Nephron progenitor cell (in vitro differentiated cells): ENCODE measurements at regions not wholly inside any gene's neighbourhood (a gene's known extent, or its start where the extent isn't known, plus 50 kb on each side); places are given as distances from the start of the nearest gene placed in this dataset.
A peak's percentile ranks its signal among the peaks of the same experiment; 100 is the strongest.

Experiments used
- DNase-seq: peaks from one replicate; pipeline ENCODE4 v3.0.0; 2021
- H3K27ac Mint-ChIP-seq: 2 replicates; pipeline ENCODE4 v1.8.0; 2021; ENCODE audit warnings: mild to moderate bottlenecking, moderate library complexity, mixed read lengths
- H3K27me3 Mint-ChIP-seq: 2 replicates; pipeline ENCODE4 v1.8.0; 2021; ENCODE audit warnings: mild to moderate bottlenecking, low read depth, mixed read lengths; ENCODE audit not compliant: poor library complexity
- H3K36me3 Mint-ChIP-seq: 2 replicates; pipeline ENCODE4 v1.8.0; 2021; ENCODE audit warnings: low read depth, mixed read lengths
- H3K4me1 Mint-ChIP-seq: 2 replicates; pipeline ENCODE4 v1.8.0; 2021; ENCODE audit warnings: mixed read lengths
- H3K4me3 Mint-ChIP-seq: 2 replicates; pipeline ENCODE4 v1.8.0; 2021; ENCODE audit warnings: mild to moderate bottlenecking, moderate library complexity, mixed read lengths
- H3K9me3 Mint-ChIP-seq: 2 replicates; pipeline ENCODE4 v1.8.0; 2021; ENCODE audit warnings: mild to moderate bottlenecking, moderate library complexity, mixed read lengths
- TF ChIP-seq, protein P1 (sequence below): fragments of 200-600 bp; sonication (generic); IDR thresholded peaks from 2 replicates; pipeline ENCODE4 v1.5.0; 2021; ENCODE audit warnings: antibody characterized with exemption

- Mint-ChIP-seq H3K36me3 (no peaks in the 10 kb centered on the region), H3K27ac (peak overlapping the region; percentile 99), H3K9me3 (peaks cover 5% of the 10 kb centered on the region), H3K4me1 (peaks cover 32% of the 10 kb centered on the region), H3K4me3 (peak overlapping the region; percentile 22), H3K27me3 (peaks cover 6% of the 10 kb centered on the region)
- DNase-seq = peak; percentile 40
- TF ChIP-seq, protein P1, sequence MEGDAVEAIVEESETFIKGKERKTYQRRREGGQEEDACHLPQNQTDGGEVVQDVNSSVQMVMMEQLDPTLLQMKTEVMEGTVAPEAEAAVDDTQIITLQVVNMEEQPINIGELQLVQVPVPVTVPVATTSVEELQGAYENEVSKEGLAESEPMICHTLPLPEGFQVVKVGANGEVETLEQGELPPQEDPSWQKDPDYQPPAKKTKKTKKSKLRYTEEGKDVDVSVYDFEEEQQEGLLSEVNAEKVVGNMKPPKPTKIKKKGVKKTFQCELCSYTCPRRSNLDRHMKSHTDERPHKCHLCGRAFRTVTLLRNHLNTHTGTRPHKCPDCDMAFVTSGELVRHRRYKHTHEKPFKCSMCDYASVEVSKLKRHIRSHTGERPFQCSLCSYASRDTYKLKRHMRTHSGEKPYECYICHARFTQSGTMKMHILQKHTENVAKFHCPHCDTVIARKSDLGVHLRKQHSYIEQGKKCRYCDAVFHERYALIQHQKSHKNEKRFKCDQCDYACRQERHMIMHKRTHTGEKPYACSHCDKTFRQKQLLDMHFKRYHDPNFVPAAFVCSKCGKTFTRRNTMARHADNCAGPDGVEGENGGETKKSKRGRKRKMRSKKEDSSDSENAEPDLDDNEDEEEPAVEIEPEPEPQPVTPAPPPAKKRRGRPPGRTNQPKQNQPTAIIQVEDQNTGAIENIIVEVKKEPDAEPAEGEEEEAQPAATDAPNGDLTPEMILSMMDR = no peak
Observed at GRCh38 chr2:88329815-88330603, 122.5 kb downstream of the FOXI3 start.

- no peaks in the 10 kb centered on the region for H3K9me3 Mint-ChIP-seq
- peaks cover 42% of the 10 kb centered on the region for H3K4me1 Mint-ChIP-seq
- H3K4me3 Mint-ChIP-seq = peak overlapping the region; percentile 66
- peaks cover 3% of the 10 kb centered on the region for H3K27me3 Mint-ChIP-seq
- DNase-seq = peak; percentile 17
- TF ChIP-seq, protein P1 = no peak
- H3K36me3 Mint-ChIP-seq = no peaks in the 10 kb centered on the region
- peak overlapping the region; percentile 92 for H3K27ac Mint-ChIP-seq
Observed at GRCh38 chr2:88321449-88322248, 130.8 kb downstream of the FOXI3 start.

DNA sequence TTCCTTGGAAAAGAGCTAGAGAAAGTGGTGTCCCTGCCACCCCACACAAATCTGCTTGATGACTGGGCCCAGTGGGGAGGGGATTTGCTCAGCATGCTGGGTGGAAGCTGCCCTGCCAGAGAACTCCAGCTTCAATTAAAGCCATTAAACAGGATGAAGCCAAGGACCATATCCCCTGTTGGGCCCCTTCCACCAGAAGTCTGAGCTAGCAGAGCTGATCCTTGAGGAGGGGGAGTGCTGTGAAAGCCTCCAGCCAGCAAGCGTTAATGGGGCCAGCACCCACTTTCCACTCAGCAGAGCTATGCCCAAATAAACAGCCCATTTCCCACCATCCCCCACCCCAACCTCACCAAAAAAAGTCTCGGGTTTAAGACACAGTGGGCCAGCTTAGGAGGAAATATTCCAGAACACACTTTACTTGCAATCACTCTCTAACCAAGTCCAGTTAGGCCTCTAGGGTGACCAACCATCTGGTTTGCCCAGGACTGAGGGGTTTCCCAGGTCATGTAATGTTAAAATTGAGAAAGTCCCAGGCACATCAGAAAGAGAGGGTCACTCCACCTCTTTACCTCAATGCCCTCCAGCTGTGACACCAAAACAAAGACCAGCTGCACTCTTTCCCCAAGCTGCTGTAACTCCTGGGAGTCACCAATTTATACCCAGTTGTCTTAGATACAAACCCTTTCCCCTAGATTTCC, 132.3 kb downstream of the FOXI3 start:
- TF ChIP-seq, protein P1 = no peak
- Mint-ChIP-seq H3K27ac (peak overlapping the region; percentile 91), H3K9me3 (no peaks in the 10 kb centered on the region), H3K27me3 (peaks cover 3% of the 10 kb centered on the region), H3K4me1 (peaks cover 42% of the 10 kb centered on the region), H3K36me3 (no peaks in the 10 kb centered on the region), H3K4me3 (peak overlapping the region; percentile 38)
- peak; percentile 7 for DNase-seq

- no peak overlapping the region for H3K27ac Mint-ChIP-seq
- peaks cover 42% of the 10 kb centered on the region for H3K4me1 Mint-ChIP-seq
- H3K9me3 Mint-ChIP-seq = peaks cover 3% of the 10 kb centered on the region
- peaks cover 3% of the 10 kb centered on the region for H3K27me3 Mint-ChIP-seq
- no peak for DNase-seq
- no peaks in the 10 kb centered on the region for H3K36me3 Mint-ChIP-seq
- H3K4me3 Mint-ChIP-seq = no peak overlapping the region
- TF ChIP-seq, protein P1 = no peak
Observed at GRCh38 chr2:88318956-88319330, 133.6 kb downstream of the FOXI3 start.

DNA sequence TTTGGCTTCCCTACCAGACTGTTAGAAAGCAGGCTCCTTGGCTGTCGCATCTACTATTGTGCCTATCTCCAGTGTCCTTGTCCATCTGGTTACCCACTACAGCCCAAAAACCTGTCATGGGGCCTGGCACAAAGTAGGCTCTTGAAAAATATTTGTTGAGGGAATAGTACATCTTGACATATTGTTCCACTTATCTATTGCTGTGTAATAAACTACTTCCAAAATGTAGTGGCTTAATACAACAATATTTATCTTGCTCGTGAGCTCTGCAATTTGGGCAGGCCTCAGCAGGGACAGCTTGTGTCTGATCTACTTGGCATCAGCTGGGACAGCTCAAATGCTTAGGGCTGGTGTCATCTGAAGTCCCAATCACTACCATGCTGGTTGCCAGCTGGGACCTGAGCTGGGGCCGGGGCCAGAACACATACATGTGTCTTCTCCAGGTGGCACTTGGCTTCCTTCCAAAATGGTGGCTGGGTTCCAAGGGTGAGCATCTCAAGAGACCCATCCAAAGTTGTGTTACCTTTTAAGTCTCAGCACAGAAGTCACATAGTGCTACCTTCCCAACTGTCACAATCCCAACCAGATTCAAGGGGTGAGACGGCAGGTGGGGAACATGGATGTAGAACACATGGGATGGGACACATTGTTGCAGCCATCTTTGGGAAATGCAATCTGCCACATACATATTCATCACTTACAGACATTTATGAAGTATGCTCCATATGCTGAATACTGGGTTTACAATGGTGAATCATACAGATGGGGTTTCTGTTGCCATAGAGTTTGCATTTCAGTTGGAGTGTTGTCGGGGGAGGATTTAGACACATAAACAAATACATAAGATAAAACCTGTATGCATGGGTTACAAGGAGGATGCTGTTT, 134.2 kb downstream of the FOXI3 start:
- peaks cover 42% of the 10 kb centered on the region for H3K4me1 Mint-ChIP-seq
- H3K4me3 Mint-ChIP-seq = no peak overlapping the region
- TF ChIP-seq, protein P1 = no peak
- H3K36me3 Mint-ChIP-seq = no peaks in the 10 kb centered on the region
- no peak overlapping the region for H3K27ac Mint-ChIP-seq
- no peak for DNase-seq
- peaks cover 3% of the 10 kb centered on the region for H3K27me3 Mint-ChIP-seq
- H3K9me3 Mint-ChIP-seq = peaks cover 3% of the 10 kb centered on the region
